GM19238 (cell line): ENCODE measurements at regions not wholly inside any gene's neighbourhood (a gene's known extent, or its start where the extent isn't known, plus 50 kb on each side); places are given as distances from the start of the nearest gene placed in this dataset.
"Not testable (repeated sequence)": the region's sequence is repeated elsewhere in the genome, so short reads cannot be mapped to it uniquely, and the experiment has no call there.

ENCODE experiments used
- DNase-seq: peaks from one replicate; pipeline ENCODE4 v3.0.0; 2011; ENCODE audit warnings: low spot score; ENCODE audit not compliant: insufficient read length

DNA sequence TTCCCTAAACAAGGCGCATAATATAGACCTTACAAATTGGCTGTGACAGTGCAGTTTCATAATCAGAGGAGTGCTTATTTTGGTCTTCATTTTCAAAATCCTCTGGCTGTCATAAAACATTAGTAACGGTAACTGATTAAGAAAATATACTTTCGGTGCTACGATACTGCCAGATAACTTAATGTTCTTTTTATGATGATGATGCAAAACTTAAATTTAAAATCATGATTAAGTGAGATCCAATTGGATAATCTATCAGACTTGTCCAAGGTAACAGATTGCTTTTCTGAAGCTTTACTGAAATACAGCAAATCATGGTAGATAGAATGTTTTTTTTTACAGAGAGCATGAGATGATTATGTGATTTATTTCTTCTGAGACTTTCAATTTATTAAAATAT is 364.2 kb upstream of the CNTN3 start:
- no peak for DNase-seq

DNA sequence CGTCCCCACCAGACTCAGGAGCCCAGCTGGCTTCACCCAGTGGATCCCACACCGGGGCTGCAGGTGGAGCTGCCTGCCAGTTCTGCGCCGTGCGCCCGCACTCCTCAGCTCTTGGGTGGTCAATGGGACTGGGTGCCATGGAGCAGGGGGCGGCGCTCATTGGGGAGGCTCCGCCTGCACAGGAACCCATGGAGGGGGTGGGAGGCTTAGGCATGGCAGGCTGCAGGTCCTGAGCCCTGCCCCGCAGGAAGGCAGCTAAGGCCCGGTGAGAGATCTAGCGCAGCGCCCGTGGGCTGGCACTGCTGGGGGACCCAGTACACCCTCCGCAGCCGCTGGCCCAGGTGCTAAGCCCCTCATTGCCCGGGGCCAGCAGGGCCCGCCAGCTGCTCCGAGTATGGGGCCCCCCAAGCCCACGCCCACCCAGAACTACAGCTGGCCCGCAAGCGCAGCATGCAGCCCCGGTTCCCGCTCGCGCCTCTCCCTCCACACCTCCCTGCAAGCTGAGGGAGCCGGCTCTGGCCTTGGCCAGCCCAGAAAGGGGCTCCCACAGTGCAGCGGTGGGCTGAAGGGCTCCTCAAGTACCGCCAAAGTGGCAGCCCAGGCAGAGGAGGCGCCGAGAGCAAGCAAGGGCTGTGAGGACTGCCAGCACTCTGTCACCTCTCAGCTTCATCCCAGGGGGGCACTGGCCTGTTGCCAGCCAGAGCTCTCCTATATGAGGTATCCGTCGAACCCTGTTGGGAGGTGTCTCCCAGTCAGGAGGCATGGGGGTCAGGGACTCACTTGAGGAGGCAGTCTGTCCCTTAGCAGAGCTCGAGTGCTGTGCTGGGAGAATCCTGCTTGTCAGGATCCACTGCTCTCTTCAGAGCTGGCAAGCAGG is 370.8 kb upstream of the CNTN3 start:
- DNase-seq, result not testable (repeated sequence)

DNA sequence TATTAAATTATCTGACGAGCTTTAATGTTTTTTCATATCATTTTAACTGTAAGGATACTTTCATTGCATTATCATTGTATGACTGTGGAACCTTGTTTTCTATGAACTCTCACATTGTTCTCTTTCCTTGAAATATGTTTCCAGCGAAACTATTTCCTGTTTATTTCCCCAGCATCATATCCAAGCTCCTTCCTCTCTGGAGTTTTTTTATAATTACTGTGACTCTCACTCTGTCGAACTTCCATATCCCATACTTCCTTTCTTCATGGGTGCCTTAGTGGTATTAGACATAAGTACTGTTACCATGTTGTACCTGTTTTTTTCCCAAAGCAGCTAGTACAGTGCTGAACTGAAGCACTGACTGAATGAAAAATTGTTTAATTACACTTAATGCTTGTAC is 373.6 kb upstream of the CNTN3 start:
- DNase-seq, result no peak

DNA sequence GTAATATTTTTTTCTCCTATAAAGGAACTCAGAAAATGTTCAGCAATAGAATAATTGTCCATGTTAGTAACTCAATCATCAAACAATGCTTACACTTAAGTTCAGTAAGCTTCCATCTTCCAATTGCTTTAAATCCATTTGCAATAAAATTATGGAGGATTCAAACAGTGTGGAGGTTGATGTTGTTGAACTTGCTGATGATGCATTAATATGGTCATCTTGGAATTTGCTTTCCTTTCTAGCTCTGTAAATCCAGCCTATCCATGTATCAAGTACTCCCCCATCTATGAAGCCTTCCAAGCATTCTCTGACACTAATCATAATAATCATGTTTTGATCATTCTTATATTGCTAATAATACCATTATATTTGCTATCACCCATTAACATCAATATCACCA is 378.4 kb upstream of the CNTN3 start:
- DNase-seq, result no peak

DNA sequence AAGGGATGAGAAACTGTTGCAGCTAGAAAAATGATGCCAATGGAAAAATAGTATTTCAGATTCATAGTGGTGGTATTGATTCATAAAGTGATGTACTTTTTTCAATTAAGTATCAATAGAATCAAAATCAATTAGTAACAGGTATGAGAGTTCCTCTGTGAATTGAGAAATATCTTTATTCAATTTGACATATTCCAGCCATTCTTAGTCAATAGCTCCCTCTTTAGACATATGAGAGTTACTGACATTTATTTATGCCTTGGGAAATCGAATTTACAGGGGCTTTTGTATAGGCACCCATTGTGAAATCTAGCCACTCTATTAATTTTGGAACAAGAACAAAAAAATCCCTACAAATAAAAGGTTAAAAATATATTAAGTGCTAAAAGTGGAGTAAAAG is 386.9 kb upstream of the CNTN3 start:
- DNase-seq, result no peak

DNA sequence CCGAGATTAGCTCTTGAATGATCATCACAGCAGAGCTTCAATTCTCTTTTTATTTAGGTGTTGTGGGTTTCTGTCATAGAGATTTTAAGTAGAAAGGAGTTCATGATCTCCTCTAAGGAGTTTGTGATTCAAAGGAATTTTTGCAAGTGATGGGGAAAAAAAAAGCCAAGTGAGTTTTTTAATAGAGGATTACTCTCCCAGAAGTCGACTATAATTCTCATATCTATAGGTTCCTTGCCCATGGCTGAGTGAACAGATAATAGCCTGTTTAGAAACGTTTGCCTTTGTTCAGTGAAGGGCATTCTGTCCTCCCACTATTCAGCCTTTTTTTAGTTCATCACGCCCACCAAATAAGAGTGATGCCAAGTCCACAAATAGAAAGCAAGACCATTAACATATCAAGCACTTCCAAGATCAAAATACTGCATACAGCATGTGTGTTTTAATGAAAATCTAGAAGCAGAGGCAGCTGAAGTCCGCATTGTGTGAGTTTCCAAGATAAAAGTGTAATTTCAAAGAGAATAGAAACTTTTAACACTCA is 398.4 kb upstream of the CNTN3 start:
- DNase-seq, result no peak

DNA sequence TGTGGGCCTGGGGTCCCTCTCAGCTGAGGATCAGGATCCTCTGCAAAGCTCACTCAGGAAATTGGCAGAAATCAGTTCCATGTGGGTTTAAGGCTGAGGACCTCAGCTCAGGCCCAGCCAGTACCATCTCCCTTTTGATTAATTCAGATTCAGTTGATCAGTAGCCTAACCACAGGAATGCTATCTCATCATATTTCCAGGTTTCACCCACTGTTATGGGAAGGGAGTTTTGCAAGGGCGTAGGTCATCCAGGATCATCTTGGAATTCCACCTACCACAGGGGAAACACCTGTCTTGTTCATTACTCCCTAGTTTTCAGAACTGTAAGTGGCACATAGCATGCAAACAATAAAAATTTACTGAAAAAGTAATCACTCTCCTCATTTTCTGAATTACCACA is 399.5 kb upstream of the CNTN3 start:
- DNase-seq, result no peak

DNA sequence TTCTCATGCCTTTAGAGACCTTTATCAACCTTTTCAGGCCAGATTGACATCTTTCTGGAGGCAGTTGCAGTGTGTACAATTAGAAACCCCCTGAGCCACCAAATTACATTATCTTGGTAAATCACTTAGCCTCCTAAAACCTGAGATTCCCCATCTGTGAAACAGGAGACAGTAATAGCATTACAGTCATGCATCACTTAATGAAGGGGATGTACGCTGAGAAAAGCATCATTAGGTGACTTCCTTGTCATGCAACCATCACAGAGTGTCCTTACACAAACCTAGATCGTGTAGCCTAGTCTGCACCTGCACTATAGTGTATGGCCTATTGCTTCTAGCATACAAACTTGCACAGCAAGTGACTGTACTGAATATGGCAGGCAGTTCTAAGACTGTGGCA is 400.8 kb upstream of the CNTN3 start:
- DNase-seq, result no peak

DNA sequence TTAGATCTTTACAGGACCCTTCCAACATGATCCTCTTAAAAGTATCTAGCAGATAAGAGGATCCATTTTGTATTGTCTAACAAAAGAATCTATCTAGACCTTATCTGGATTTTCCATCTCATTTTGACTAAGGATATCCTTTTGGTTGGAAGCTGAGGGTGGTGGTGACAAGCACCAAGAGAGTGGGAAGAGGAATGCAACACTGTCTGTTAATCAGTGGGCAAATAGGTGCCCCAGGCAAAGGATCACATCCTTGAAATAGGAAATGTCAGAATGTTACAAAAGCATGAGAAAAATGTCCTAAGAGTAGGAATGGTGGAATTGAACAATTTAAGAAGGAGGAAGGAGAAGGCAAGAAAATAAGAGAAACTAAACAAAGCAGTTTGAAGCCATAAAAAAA is 420.7 kb upstream of the CNTN3 start:
- no peak for DNase-seq

DNA sequence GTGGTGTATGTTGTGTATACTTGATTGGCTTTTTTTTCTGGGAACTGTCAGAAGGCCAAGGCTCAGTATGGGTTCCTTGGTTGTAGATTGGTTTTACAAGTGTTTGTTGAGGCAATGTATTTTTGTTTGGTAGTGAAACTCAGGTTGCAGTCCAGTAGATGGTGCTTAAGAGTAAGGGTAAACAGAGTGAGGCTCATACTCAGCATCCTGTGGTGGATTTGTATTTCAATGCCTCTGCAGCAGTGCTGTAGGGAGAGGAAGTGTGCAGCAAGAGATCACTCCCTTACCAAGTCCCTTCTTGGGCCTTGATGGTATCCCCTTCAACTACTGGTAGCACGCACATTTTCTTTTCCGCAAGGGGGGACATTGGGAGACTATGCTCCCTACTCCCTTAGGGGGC is 428.5 kb upstream of the CNTN3 start:
- no peak for DNase-seq

DNA sequence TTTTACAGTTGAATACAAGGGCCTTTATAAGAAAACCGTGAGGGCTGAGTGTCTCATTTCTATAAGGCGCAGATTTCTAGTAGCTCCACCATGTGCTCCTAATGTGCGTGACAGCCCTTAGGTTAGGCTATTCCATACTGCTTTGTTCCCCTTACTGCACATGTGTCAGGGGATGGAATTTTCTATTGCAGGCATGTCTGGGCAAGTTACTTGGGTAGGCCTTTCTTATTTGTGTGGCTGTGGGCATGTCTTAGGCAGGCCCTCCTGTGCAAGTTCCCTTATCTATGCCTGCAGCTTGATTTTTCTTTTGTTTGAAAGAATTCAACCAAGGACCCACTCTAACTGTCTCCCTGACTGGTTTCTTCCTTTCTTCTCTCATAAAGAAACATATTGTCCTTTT is 434.2 kb upstream of the CNTN3 start:
- no peak for DNase-seq

DNA sequence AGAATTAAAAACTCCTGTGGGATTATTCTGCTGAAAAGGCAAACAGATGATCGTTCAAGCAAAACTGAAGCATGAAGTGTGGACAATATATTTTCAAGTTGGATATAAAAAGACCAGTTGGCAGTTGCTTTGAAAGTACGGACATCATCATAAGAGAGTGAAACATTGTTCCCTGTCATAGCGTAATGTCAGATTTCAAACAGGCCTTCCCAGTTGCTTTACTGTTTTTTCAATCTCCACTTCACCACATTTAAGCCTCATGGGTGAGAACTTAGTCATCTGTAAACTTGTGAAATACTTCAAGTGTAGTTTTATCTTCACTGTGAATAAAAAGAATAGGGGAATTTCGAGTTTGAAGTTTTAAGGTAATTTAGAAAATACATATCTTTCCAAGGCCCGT is 435.1 kb upstream of the CNTN3 start:
- DNase-seq, result no peak

DNA sequence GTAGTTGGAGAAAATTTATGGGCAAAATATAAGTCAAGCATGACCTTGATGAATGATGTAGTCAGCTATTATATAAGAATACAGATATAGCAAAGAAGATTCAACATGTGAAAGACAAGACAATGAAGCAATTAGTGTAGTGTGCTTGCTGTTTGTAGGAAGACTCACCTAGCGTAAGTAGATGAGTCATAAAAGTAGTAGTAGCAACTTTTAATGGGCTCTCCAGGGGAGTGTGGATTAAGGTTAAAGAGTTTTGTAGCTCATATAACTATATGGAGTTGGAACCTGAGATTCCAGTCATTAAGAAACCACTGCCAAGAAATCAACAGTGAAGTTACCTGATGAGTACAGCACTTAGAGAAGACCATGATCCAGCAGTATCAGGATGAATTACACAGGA is 444.7 kb upstream of the CNTN3 start:
- DNase-seq, result no peak

DNA sequence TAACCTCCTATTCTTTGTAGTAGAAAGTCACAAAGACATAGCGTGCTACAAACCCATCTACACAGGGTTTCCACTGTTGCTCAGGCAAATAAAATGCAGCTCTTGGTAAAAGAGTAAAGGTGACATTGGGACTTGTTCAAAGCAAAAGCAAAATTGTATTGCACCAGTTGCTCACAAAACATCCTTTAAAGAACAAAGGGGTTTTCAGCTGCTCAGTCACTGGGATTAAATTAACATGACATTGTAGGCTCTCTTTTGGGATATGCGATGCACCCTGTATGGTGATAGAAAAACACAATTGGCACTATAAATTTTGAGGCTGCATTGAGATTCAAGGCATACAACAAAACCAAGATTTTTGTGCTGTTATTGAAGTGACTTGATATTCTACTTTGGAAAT is 447.3 kb upstream of the CNTN3 start:
- DNase-seq, result no peak

DNA sequence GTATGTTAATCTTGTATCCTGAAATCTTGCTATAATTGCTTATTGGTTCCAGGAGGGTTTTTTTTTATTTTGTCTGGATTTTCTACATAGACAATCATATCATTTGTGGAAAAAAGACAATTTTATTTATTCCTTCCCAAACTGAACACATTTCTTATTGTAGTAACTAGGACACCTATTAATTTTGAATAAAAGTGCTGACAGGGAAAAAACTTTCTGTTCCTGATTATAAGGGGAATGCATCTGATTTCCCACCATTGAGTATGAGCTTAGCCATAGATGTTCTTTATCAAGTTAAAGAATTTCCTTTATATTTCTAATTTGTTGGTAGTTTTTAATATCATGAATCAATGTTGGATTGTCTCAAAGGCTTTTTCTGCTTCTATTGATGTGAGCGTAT is 460.7 kb upstream of the CNTN3 start:
- DNase-seq, result no peak

DNA sequence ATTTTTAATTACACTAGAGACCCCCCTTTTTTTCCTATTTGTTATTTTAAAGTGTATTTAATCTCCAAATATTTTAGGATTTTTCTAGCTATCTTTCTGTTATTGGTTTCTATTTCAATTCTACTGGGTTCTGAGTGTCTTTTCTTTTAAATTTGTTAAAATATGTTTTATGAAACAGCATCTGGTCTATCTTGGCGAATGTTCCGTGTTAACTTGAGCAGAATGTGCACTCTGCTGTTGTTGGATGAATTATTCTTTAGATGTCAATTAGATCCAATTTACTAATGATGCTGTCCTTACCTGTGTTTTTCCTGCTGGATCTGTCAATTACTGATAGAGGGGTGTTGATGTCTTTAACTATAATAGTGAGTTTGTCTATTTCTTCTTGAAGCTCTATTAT is 462.0 kb upstream of the CNTN3 start:
- DNase-seq, result no peak

DNA sequence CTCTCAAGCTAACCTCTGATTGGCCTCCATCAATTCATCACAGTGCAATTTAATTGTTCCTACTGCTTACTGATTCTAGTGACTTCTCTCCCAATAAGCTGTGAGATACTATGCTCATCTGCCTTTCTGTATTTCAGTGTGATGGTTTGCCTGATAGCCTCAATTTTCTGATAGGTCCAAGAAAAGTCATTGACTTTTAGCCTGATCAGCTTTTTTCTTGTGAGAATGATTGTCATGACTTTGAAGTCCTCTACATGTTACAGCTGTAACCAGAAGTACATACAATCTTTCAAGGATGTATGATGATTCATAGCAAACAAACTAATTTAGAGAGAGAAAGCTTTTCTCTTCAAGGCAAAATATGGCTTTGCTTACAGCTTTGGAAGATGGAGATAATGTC is 463.8 kb upstream of the CNTN3 start:
- no peak for DNase-seq

DNA sequence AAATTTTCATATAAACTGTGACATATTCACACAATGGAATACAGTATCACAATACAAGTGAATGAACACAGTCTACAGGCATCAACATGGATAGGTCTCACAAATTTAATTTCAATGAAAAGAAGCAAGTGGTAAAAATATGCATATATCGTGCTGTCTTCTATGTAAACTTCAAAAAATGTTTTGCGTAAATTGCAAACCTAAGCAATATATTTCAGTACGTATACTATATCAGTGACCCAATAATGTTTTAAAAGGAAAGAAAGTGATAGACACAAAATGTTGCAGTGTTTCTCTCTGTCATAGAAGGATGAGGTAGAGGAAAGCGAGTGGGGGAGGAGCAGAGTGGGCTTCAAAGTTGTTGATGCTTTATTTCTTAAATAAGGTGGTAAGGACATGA is 468.4 kb upstream of the CNTN3 start:
- DNase-seq, result no peak

DNA sequence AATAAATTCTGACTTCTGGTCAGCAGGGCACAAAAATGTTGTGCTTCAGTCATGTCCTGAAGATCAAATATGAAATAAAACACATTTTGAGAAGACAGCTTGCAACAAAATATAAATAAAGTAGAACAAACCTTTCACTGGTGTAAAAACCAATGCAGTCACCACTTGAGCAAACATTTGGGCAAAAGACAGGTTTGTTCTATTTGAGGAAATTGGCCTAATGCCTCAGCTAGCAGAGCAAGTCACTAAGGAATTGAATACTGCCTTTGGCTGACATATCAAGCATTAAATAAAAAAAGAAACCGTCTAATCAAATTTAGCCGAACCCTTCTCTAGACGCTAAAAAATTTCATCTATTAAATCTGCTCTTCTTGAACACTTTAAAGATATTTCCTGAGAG is 475.4 kb upstream of the CNTN3 start:
- DNase-seq, result no peak

DNA sequence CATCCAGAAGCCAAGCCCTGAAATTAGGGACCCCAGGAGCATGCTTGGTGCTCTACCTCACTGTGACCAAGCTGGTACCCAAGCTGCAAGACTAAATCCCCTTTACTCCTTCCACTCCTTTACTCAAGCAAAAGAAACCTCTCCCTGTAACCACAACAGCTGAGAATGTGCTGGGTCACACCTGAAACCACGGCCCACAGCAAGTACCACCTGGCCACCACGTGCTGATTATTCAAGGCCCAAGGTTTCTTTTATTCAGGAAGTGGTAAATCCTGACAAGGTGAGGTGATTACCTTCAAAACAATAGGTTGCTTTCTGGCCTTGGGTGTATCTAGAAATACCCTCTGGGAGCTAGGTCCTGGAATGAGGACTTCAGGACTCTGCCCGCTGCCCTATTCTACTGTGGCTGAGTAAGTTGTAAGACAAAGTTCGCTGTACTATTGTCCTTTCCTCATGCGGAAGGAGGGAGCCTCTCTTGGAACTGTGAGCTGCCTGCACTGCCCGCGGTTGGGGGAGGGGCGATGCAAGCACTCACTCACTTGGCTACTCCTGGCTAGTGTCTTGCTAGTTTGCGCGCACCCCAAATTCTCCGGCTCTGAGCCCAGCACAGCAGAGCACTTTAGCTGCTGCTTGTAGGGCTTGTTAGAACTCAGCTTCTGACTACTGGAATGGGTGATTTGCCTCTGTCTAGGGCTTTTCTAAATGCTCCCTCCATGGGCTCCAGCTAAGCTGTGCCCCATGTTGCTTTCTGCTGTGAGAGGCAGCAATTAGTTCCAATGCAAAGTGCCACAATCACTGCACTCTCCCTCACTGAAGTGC is 487.1 kb upstream of the CNTN3 start:
- no peak for DNase-seq

DNA sequence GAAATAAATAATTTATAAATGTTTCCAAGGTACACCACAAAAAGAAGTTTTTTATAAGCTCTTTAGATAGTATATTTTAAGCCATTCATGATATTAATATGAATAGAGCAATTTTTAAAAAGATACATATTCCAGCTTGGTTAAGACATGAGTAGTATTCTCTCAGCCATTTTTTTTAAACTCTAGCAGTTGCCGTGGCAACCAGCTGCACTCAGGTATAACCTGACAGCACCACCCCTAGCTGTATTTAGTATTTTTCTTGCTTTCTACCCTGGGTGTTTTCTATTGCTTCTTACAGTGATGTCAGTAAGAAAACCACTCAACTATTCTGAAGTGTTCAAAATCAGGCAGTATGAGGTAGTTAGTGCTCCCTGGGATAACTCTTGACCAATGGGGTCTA is 496.3 kb upstream of the CNTN3 start:
- no peak for DNase-seq

DNA sequence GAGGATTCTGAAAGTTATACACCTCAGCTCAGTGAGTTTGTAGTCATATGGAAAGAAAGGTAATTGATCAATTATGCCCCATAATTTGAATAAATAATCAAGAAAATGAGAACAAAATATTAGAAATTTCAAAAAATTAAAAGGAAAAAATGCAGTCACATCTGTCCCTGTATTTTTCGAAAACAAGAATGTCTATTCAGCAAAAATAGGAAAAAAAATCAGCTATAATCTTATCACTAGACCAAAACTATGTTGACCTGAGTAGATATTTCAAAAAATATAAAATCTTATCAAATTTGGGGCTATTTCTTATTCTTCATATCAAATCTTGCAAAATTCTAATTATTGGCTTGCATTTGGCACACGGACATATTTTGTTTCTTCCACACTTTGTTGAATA is 501.2 kb upstream of the CNTN3 start:
- DNase-seq, result no peak

DNA sequence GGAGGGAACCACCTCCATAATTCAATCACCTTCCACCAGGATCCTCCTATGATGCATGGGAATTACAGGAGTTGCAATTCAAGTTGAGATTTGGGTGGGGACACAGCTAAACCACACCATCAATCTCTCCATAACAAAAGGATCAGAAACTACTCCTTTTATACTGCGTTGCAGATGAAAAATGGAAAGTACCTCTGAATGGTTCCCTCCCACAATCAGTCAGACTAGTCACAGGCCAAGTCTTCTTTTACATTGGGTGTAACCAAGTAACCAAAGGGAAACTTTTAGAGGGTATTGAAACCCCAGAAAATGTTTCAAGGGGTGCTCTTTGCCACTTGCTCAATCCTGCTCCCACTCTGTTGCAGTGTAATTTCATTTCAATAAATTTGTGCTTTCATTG is 504.3 kb upstream of the CNTN3 start:
- no peak for DNase-seq
